Caco-2 (cell line): ENCODE measurements at regions not wholly inside any gene's neighbourhood (a gene's known extent, or its start where the extent isn't known, plus 50 kb on each side); places are given as distances from the start of the nearest gene placed in this dataset.

Experiments used
- BruUV-seq: library from RNA; stranded (reverse); fragments of 400-500 nt; replicated peaks from 2 replicates; lab custom pipeline; 2021; lab: Mats Ljungman, UMichigan
- CTCF ChIA-PET: fragments of 300-600 bp; sonication (Branson Sonifier 250); formaldehyde crosslinking; loops from one replicate; lab custom pipeline; 2022; ENCODE audit warnings: antibody characterized with exemption; lab: Charles Lee
- POLR2A ChIA-PET: fragments of 300-600 bp; sonication (Branson Sonifier 250); formaldehyde crosslinking; loops from one replicate; lab custom pipeline; 2022; ENCODE audit warnings: antibody characterized with exemption; lab: Charles Lee
- DNase-seq, 2 experiments: peaks; one replicate each; pipeline versions ENCODE4 v3.0.0 to v3.0.0-alpha.2; 2020 to 2022
- H3K27me3 ChIP-seq: replicated peaks from 2 replicates; pipeline ENCODE4 v1.6.0; 2011; ENCODE audit warnings: low read length; ENCODE audit not compliant: control insufficient read depth, insufficient read depth
- H3K36me3 ChIP-seq: 2 replicates; pipeline ENCODE4 v1.5.1; 2011; ENCODE audit warnings: low read length; ENCODE audit not compliant: control insufficient read depth, insufficient read depth
- H3K4me1 ChIP-seq: fragments of 250-450 bp; sonication (Bioruptor Pico); 2 replicates; pipeline ENCODE4 v1.5.1; 2020; ENCODE audit warnings: mild to moderate bottlenecking
- H3K4me3 ChIP-seq: 2 replicates; pipeline ENCODE4 v1.5.1; 2011; ENCODE audit warnings: low read depth, mild to moderate bottlenecking, control low read depth, low read length
- H3K9me3 ChIP-seq: fragments of 250-450 bp; sonication (Bioruptor Pico); 2 replicates; pipeline ENCODE4 v1.5.1; 2020; ENCODE audit warnings: mild to moderate bottlenecking, moderate library complexity
- H3K27ac Mint-ChIP-seq: one replicate; pipeline ENCODE4 v1.8.0; 2022; ENCODE audit warnings: mixed read lengths; ENCODE audit not compliant: unreplicated experiment
- H3K27me3 Mint-ChIP-seq: one replicate; pipeline ENCODE4 v1.8.0; 2022; ENCODE audit warnings: mixed read lengths; ENCODE audit not compliant: insufficient read depth, unreplicated experiment
- H3K36me3 Mint-ChIP-seq: one replicate; pipeline ENCODE4 v1.8.0; 2022; ENCODE audit warnings: mild to moderate bottlenecking, mixed read lengths; ENCODE audit not compliant: insufficient read depth, unreplicated experiment
- H3K4me1 Mint-ChIP-seq: one replicate; pipeline ENCODE4 v1.8.0; 2022; ENCODE audit warnings: low read depth, mixed read lengths; ENCODE audit not compliant: unreplicated experiment
- H3K4me3 Mint-ChIP-seq: one replicate; pipeline ENCODE4 v1.8.0; 2022; ENCODE audit warnings: mild to moderate bottlenecking, moderate library complexity, mixed read lengths; ENCODE audit not compliant: unreplicated experiment
- H3K9me3 Mint-ChIP-seq: one replicate; pipeline ENCODE4 v1.8.0; 2022; ENCODE audit warnings: mixed read lengths; ENCODE audit not compliant: unreplicated experiment
- CTCF ChIP-seq, 2 experiments: fragments of 200-600 bp in 1 of 2; IDR thresholded peaks; 1 replicate in 1 of 2; 2 replicates in 1 of 2; pipeline versions ENCODE4 v1.5.1 to v1.8.0; 2011 to 2022; ENCODE audit warnings: antibody characterized with exemption in 1 of 2, control low read depth in 1 of 2, inconsistent platforms in 1 of 2, low read depth in 1 of 2, low read length in 1 of 2, mild to moderate bottlenecking in 1 of 2, moderate library complexity in 1 of 2; ENCODE audit not compliant: insufficient read depth in 1 of 2, severe bottlenecking in 1 of 2, unreplicated experiment in 1 of 2
- intact Hi-C: fragments of 100-400 bp; cut with micrococcal nuclease; formaldehyde crosslinking; loops from one replicate; pipeline ENCODE4 v1.10.0; 2022; ENCODE audit not compliant: unreplicated experiment

GRCh38 chr5:31120642-31120948 is 72.9 kb upstream of the CDH6 start:
- no peak overlapping the region for H3K27ac Mint-ChIP-seq
- no peak for TF ChIP-seq CTCF (IDR thresholded peaks at IDR 0.05; ENCODE audit: insufficient read depth in 1 of 2, low read depth in 1 of 2, low read length in 1 of 2, severe bottlenecking in 1 of 2, unreplicated experiment in 1 of 2)
- Histone ChIP-seq H3K9me3 (no peaks in the 10 kb centered on the region), H3K4me1 (peaks cover 25% of the 10 kb centered on the region), H3K27me3 (no peaks in the 10 kb centered on the region), H3K4me3 (no peak overlapping the region), H3K36me3 (no peaks in the 10 kb centered on the region)
- CTCF ChIA-PET, result no interaction called here
- POLR2A ChIA-PET, result no interaction called here
- H3K9me3 Mint-ChIP-seq, result peaks cover 17% of the 10 kb centered on the region
- no TSS peak for BruUV-seq
- H3K4me1 Mint-ChIP-seq, result peaks cover 29% of the 10 kb centered on the region
- intact Hi-C loops, result loop anchor here (5.0 kb wide), 1 partner anchor 112 kb away; no protein-coding TSS in a partner anchor
- H3K36me3 Mint-ChIP-seq, result no peaks in the 10 kb centered on the region
- no peak overlapping the region for H3K4me3 Mint-ChIP-seq
- H3K27me3 Mint-ChIP-seq, result no peaks in the 10 kb centered on the region
- no peak for DNase-seq

GRCh38 chr5:31119938-31120641 is 73.4 kb upstream of the CDH6 start:
- Mint-ChIP-seq H3K9me3 (peaks cover 15% of the 10 kb centered on the region), H3K27me3 (no peaks in the 10 kb centered on the region), H3K4me1 (peaks cover 29% of the 10 kb centered on the region), H3K27ac (no peak overlapping the region), H3K4me3 (no peak overlapping the region), H3K36me3 (no peaks in the 10 kb centered on the region)
- ChIA-PET POLR2A (no interaction called here), CTCF (no interaction called here)
- no TSS peak for BruUV-seq
- H3K36me3 ChIP-seq, result no peaks in the 10 kb centered on the region
- intact Hi-C loops, result loop anchor here (5.0 kb wide), 1 partner anchor 112 kb away; no protein-coding TSS in a partner anchor
- H3K27me3 ChIP-seq, result no peaks in the 10 kb centered on the region
- H3K9me3 ChIP-seq, result no peaks in the 10 kb centered on the region
- no peak overlapping the region for H3K4me3 ChIP-seq
- no peak for DNase-seq
- no peak for TF ChIP-seq CTCF (IDR thresholded peaks at IDR 0.05; ENCODE audit: insufficient read depth in 1 of 2, low read depth in 1 of 2, low read length in 1 of 2, severe bottlenecking in 1 of 2, unreplicated experiment in 1 of 2)
- H3K4me1 ChIP-seq, result peaks cover 25% of the 10 kb centered on the region

- Histone ChIP-seq H3K27me3 (no peaks in the 10 kb centered on the region), H3K4me1 (peaks cover 2% of the 10 kb centered on the region; the same call in 1 of the 2 replicates), H3K9me3 (no peaks in the 10 kb centered on the region), H3K4me3 (no peak overlapping the region), H3K36me3 (no peaks in the 10 kb centered on the region)
- CTCF ChIA-PET, result no interaction called here
- Mint-ChIP-seq H3K4me3 (no peak overlapping the region), H3K4me1 (no peaks in the 10 kb centered on the region), H3K9me3 (no peaks in the 10 kb centered on the region), H3K27me3 (no peaks in the 10 kb centered on the region), H3K27ac (no peak overlapping the region), H3K36me3 (no peaks in the 10 kb centered on the region)
- POLR2A ChIA-PET, result no interaction called here
- DNase-seq, result no peak
- no peak for TF ChIP-seq CTCF (IDR thresholded peaks at IDR 0.05; ENCODE audit: insufficient read depth in 1 of 2, low read depth in 1 of 2, low read length in 1 of 2, severe bottlenecking in 1 of 2, unreplicated experiment in 1 of 2)
- no TSS peak for BruUV-seq
- intact Hi-C loops, result no loop called here
These were observed 76.9 kb upstream of the CDH6 start for GRCh38 chr5:31116466-31117031.
